HG02885 (cell line): ENCODE measurements at regions not wholly inside any gene's neighbourhood (a gene's known extent, or its start where the extent isn't known, plus 50 kb on each side); places are given as distances from the start of the nearest gene placed in this dataset.

Experiments used
- ATAC-seq: cut with Tn5 transposase; IDR thresholded peaks from one replicate; pipeline ENCODE4 v1.9.1; 2021; ENCODE audit warnings: mild to moderate bottlenecking; ENCODE audit not compliant: unreplicated experiment, poor library complexity

DNA sequence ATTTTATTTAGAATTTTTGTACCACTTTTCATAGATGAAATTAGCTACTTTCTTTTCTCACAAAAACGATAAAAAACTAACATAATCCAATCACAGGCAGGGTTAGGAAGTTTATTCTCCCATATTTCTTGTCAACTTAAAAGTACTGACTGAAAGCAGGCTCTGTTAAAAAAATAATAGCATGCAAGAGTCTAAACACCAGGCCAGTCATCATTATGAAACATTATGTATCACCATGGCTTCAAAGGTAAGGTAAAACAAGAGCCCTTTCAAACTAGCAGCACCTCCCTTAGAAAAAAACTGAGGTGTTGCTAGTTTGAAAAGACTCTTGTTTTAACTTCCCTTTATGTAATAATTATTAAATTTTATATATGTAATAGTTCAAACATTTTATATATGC lies 848.0 kb downstream of the RNF144A start:
- ATAC-seq, result no peak

DNA sequence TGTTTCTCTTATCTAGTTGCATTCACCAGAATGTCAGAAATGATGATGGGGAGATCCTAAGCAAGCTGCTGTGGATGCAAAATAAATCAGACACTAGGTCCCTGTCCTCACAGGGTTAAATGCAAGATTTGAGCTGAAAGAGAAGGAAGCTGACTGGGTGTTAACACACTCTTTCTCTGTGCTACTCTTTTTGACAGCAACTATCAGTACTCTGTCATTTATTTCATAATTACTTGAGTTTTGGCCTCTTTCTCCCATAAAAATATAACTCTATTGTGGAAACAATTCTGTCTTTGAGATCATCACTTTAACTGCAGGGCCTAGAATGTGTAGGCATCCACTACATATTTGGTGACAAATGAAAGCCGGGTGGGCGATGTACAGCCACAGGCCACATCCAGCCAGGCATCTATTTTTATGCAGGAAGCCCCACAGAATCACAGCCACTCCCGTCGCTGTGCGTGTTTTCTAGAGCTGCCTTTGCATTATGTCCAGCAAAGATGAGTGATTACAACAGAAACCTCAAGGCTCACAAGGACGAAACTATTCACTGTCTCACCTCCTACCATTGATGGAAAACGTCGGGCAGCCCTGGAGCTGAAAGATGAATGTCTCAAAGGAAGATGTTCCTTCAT lies 849.0 kb downstream of the RNF144A start:
- ATAC-seq, result no peak

DNA sequence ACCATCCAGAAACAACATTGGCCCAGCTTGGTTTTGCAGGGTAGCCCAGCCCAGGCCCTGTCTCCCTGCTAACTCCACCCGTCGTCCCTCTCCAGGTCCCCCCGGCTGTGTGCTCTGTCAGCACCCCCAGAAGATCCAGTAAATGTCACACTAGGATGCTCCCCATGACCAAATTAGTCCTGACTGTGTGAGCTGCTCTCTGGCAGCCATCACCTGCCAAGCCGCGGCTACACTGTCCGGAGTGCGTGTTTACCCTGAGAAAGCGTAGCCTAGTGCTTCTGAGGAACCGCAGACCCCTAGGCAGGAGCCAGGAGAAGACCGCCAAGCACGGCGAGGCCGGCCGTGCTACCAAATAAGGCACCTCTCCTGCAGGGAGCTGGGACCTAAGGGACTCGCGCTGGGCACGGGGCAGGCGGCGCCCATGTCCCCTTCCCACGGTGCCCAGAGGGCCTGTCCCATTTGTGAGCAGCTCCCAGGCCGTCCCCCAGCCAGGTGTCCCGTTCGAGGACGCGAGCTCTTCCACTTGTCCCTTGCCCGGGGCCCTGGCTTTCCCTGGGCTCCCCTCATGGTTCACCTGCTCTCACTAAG lies 849.9 kb downstream of the RNF144A start:
- no peak for ATAC-seq

DNA sequence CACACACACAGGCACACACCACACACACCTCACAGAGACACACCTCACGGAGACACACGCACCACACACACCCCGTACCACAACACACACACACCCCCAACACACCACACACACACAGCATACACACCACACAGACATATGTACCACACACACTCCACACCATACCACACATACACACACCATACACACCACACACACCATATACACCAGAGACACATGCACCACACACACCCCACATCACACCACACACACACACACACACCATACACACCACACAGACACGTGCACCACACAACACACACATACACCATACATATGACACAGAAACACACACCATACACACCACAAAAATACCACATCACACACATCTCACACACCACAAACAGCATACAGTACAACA lies 850.7 kb downstream of the RNF144A start:
- no peak for ATAC-seq

DNA sequence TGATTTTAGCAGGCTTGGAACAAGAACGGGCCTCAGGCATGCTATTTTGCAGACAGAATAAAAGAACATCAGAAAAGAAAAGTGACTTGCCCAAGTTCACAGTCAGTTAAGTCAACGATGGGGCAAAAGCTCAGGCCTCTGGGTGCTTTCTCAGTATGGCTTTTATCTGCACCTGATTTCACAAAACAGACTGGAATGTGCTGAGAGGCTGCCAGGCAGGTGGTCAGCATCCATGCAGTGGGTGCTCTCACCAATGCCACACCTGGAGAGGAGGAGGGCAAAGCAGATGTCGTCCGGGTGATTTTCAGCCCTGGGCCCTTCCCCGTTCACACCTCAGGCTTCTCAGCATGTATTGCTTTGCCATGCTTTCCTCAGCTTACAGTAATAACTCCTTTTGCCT lies 854.6 kb downstream of the RNF144A start:
- ATAC-seq, result no peak

DNA sequence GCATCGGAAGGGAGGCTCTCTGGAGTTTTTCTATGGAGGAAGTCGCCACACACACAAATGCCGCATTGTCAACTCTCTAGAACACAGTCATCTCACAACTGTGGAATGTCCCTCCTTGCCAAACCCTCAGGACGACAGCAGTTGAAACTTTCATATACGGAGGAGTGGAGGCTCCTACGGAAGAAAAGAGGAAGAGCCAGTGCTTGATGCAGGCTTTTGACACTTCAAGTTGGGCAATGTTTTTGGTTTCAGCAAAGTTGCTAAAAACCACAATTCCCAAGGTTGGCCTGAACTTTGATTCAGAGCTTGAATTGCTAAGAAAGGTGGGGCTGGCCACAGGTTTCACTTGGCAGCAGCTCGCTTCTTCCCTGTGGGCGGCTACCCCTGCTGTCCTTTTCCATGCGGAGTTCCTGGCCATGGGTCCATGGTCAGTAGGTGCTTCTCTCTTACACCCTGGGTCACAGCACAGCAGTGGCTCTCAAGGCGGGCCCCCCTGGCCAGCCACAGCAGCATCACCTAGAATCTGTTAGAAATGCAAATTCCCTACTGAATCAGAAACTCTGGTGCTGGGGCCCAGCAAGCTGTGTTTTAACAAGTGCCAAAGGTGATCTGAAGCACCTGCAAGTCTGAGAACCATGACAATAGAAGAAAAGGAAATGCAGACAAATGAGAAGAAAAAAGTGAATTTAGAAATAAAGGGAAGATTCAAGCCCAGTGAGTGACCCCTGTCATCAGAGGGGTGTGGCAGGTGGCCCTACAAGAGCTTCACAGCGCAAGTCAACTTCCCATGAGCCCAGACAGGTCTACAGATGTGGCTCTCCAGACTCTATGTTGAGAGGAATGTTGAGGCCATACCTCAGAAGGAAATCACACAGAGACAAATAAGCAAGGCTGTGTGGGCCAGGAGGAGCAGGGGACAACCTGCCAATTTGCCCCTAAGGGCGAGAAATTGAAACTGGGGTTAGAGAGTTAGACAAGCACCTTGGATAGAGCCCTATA lies 856.4 kb downstream of the RNF144A start:
- ATAC-seq, result peak; percentile 71

DNA sequence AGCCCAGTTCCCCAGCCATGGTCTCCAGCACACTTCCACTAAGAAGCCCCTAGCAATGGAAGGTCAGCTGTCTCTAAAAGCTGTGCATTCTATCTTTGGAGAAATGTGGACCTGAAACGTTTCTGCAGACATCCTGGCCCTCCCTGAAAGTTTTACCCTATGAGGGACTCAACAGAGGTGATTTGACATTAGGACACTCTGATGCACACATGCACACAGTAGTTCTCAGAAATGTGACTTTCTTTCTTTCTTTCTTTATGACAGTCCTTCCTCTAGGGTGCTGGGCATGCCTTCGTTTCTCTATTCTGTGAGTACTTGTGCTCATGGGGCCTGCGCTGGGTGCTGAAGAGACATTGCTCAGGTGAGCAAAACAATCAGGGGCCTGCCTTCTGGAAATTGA lies 857.3 kb downstream of the RNF144A start:
- no peak for ATAC-seq

DNA sequence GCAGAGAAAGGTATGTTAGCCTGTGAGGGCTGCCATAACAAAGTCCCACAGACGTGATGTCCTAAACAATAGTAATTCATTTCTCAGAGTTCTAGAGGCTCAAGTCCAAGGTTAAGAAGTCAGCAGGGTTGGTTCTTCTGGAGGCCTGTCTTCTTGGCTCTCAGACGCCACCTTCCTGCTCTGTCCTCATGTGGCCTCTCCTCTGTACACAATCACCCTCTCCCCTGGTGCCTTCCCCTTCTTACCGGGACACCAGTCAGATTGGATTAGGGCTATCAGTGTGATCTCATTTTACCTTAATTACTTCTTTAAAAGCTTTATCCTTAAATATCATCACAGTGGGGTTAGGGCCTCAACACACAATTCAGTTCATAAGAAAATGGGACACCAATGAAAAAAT lies 860.5 kb downstream of the RNF144A start:
- ATAC-seq, result no peak

DNA sequence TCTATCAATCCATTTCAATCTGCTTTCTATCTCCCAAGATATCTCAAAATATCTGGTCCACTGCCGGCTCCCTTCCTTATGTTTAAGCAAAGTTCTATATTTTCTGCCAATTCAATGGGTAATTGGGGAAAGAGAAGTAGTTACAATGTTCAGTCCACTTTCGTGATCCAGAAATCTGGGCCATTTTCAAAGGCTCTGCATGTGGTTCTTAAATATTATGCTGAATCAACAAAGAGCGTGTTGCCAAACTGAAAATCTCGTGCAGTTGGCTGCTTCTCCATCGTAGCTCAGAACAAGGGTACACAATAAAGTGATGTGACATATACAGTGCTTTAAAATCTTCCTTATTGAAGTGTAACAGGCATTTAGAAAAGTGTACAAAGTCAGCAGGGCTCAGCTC lies 863.1 kb downstream of the RNF144A start:
- ATAC-seq, result no peak

DNA sequence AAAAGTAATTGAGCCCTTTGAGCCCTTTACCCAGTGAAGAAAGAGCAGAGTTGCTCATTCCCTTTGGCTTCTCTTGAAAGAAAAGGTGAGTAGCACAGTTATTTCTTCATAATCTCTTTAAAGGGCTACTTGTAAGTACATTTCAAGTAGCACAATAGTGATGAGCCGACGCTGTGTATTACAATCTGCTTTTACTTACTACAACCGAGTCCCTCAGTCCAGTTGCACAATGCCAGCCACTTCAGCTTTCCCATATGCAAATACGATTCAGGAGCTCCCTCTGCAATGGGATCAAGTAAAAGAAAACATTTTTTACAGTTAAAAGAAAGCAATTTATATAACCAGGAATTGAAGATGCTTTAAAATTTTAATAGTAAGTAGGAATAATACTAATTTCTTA lies 868.5 kb downstream of the RNF144A start:
- ATAC-seq, result no peak

DNA sequence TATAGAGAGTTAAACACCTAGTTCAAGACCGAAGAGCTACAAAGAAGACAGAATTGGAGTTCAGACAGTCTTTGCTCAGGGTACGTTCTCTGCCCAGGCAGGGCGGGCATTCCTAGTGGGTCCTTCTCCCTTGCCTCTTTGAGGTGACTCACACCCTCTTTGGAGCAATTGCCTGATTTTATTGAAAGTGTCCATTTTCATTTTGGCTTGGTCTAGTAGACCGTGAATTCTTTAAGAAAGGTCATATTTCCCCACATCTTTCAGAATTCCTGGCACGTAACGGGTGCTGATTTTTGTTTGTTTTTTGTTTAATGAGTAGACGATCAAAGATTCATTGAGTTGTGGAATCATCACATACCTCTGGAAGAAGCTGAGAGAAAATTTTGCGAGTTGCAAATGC lies 871.5 kb downstream of the RNF144A start:
- no peak for ATAC-seq

DNA sequence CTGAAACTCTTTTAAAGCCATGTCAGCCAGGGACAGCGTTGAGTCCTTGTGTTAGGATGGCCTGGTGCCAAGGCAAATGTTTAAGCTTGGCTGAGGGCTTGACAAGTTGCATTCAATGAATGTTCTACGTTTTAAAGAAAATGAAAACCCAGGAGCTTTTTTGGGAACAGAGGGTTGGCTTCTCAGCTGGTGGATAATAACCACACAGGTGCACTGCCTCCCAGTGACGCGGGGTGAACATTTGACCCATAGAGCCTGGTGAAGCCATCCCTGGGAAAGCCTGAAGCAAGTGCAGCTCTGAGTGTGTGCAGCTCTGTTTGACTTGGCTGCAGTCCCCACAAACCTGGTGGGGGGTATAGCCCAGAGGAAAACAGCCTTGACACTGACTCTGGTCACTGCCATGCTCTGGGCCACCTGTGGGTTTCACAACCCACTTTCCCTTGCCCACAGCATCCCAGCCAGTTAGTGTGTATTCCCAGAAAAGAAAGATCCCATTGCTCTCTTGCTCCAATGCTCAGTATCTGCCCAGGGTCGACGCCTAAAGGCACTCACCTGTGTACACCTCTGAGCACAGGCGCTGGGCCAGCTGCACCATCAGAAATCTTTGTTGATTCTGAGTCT lies 874.9 kb downstream of the RNF144A start:
- no peak for ATAC-seq

DNA sequence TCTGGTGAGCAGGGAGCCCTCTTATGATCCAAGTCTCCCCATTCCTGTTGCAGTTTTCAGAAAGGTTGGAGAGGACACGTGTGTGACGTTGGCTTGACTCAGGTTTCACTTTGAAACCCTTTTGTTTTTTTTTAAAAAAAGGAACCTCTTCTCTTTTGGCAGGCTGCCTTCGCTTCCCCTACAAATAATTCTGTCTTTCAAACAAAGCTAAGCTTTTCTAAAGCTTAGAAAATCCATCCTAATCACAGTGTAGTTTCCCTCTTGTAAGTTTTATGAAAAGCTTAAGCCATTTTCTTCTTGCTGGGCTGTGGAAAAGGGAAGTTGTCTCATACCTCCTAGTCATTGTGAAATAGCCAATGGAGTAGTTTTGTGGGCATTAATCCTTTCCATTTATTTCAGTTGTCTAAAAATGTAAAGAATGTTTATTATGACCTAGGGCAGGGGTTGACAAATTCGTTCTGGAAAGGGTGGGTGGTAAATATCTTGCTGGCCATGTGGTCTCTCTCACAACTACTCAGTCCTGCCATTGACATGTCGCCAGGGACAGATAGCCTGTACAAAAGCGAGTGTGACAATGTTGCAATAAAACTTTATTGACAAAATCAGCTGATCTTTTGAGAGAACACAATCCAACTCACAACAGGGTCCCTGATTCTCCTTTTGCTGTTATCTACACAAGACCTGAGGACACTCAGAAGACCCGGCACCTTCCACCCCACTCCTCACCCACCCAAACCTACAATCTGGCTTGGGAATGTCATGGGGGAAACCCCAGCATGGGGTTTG lies 878.8 kb downstream of the RNF144A start:
- no peak for ATAC-seq

DNA sequence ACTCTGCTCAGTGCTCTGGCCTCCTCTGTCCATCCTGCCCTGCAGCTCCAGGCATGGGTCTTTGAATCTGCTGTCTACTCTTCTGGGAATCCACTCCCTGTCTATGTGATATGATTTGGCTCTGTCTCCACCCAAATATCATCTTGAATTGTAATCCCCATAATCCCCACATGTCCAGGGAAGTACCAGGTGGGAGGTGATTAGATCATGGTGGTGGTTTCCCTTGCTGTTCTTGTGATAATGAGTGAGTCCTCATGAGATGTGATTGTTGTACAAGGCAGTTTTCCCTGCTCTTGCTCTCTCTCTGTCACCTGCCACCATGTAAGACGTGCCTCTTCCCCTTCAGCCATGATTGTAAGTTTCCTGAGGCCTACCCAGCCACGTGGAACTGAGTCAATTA lies 881.8 kb upstream of the ID2 start:
- ATAC-seq, result no peak

DNA sequence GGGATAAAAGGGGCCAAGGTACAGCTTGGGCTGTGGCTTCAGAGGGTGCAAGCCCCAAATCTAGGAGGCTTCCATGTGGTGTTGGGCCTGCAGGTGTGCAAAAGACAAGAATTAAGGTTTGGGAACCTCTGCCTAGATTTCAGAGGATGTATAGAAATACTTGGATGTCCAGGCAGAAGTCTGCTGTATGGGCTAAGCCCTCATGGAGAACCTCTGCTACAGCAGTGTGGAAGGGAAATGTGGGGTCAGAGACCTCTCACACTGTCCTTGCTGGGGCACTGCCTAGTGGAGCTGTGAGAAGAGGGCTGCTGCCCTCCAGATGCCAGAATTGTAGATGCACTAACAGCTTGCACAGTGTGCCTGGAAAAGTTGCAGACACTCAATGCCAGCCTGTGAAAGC lies 880.6 kb upstream of the ID2 start:
- ATAC-seq, result no peak

DNA sequence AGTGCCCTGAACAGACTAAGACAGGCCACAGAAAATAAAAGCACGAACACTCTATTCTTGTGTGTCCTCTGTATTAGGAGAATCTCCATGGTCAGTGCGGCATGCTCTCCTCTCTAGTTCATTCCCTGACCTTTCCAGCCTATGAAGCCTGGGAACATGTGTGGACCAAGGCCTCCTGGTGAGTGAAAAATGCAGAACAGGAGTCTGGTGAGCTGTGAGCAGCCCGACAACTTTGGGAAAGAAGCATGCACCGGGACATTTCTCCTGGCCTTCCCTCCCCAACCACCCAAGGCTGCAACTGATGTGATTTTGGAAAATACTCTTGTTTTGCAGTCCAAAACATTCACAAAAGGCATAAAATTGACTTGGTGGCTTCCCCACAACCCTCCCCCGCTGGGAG lies 878.3 kb upstream of the ID2 start:
- no peak for ATAC-seq

DNA sequence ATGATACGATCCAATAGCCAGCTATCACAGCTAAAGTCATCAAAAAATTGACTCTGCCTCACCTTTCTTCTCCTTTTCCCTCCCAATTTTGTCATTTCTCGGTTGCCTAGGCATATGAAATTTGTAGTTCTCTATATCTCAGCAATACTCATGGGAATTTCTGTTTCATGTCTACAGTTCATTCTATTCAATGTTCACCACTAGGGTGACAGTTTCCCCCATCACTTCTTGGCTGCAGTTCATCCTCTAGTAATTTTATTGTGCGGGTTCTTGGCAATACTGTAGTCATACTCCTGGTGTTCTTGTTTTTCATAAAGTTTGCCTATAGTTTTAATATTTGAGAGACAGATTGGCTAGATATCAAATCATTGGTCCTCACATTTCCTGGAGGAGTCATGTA lies 872.2 kb upstream of the ID2 start:
- no peak for ATAC-seq

DNA sequence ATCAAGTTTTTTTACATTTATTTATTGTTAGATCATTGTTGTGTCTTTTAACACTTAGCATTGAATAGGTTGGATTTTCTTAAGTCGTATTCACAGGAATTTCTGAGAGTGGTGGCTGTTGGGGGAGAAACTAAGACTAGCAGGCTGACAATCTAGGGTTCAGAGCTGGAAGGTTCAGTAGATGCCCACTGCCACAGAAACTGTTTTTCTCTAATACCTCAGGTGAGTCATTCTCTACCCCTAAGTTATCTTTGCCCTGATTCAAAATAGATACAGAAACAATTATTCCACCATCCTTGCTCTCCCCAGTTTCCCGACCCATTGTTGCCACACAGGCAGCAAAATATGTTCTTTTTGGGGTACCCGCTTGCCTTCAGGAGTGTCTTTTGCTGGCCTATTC lies 870.8 kb upstream of the ID2 start:
- ATAC-seq, result no peak

DNA sequence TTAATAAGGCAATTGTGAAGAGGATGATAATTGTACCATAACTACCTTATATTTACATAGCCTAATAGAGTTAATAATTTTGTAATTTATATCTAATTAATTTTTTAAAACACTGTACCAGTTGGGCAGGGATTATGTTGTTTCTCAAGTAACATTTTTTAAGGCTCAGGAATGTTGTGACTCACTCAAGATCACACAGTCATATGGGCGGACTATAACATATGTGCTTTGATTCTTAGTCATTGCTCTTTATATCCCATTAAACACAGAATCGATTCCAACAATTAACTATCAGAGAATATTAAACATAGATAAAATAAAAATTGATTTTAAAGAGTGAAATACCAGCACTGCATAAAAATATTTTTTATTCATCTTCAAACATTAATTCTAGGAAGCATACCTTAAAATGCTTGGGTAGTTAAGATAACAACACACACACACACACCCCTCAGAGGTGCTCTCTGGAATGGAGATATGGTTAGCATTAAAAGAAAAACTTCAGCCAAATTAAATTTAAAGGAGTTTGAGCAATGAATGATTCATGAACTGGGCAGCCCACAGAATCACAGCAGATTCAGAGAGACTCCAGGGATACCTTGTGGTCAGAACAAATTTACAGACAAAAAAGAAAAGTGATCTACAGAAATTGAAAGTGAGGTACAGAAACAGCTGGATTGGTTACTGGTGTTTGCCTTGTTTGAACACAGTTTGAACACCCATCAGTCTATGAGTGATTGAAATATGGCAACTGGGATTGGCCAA lies 869.4 kb upstream of the ID2 start:
- ATAC-seq, result no peak
